CD4-positive, alpha-beta T cell (primary cell): ENCODE measurements at regions not wholly inside any gene's neighbourhood (a gene's known extent, or its start where the extent isn't known, plus 50 kb on each side); places are given as distances from the start of the nearest gene placed in this dataset.

Source experiments
- ATAC-seq: fragments of 200-7000 bp; cut with Tn5 transposase; one replicate; pipeline ENCODE4 v1.10.0; 2022; ENCODE audit warnings: mild to moderate bottlenecking; ENCODE audit not compliant: poor library complexity
- CTCF ChIA-PET: fragments of 350-600 bp; sonication (Branson Sonifier 250); formaldehyde crosslinking; loops from one replicate; lab custom pipeline; 2021; ENCODE audit warnings: antibody characterized with exemption, inconsistent platforms; lab: Charles Lee
- POLR2A ChIA-PET: fragments of 350-600 bp; sonication (Branson Sonifier 250); formaldehyde crosslinking; loops from one replicate; lab custom pipeline; 2021; ENCODE audit warnings: antibody characterized with exemption, inconsistent platforms; lab: Charles Lee
- DNase-seq, 14 experiments: peaks; one replicate each; pipeline ENCODE4 v3.0.0-alpha.2; 2013 to 2020; ENCODE audit warnings: mixed read lengths in 2 of 14
- H3K27ac ChIP-seq, 2 donors: one replicate each; pipeline versions ENCODE4 v1.5.1 to v1.7.0; 2013; ENCODE audit warnings: low read length in 2 of 2, low read depth in 1 of 2, mild to moderate bottlenecking in 1 of 2
- H3K27me3 ChIP-seq, 2 experiments: 1 replicate in 1 of 2; 2 replicates in 1 of 2; pipeline versions ENCODE4 v1.6.1 to v1.7.0; 2013; ENCODE audit warnings: low read length in 2 of 2, control low read depth in 1 of 2, mild to moderate bottlenecking in 1 of 2, moderate library complexity in 1 of 2; ENCODE audit not compliant: insufficient read depth in 2 of 2, control insufficient read depth in 1 of 2
- H3K36me3 ChIP-seq: one replicate; pipeline ENCODE4 v1.6.1; 2013; ENCODE audit warnings: low read length, control low read depth; ENCODE audit not compliant: insufficient read depth
- H3K4me1 ChIP-seq: one replicate; pipeline ENCODE4 v1.6.1; 2013; ENCODE audit warnings: low read length, control low read depth; ENCODE audit not compliant: insufficient read depth
- H3K4me3 ChIP-seq: one replicate; pipeline ENCODE4 v1.5.1; 2013; ENCODE audit warnings: mild to moderate bottlenecking, low read length, moderate library complexity
- H3K9me3 ChIP-seq, 2 experiments: 1 replicate in 1 of 2; 2 replicates in 1 of 2; pipeline versions ENCODE4 v1.6.1 to v1.7.0; 2013; ENCODE audit warnings: low read length in 2 of 2, mild to moderate bottlenecking in 2 of 2, control low read depth in 1 of 2, moderate library complexity in 1 of 2; ENCODE audit not compliant: control insufficient read depth in 1 of 2, insufficient read depth in 1 of 2
- H3K27ac Mint-ChIP-seq: one replicate; pipeline ENCODE4 v1.8.0; 2020; ENCODE audit warnings: mixed read lengths
- H3K27me3 Mint-ChIP-seq: one replicate; pipeline ENCODE4 v1.8.0; 2021; ENCODE audit warnings: mixed read lengths
- H3K36me3 Mint-ChIP-seq: one replicate; pipeline ENCODE4 v1.8.0; 2021; ENCODE audit warnings: low read depth, mixed read lengths
- H3K4me1 Mint-ChIP-seq: one replicate; pipeline ENCODE4 v1.8.0; 2021; ENCODE audit warnings: low read depth, mixed read lengths
- H3K4me3 Mint-ChIP-seq: one replicate; pipeline ENCODE4 v1.8.0; 2020; ENCODE audit warnings: mild to moderate bottlenecking, mixed read lengths
- H3K9me3 Mint-ChIP-seq: one replicate; pipeline ENCODE4 v1.8.0; 2020; ENCODE audit warnings: mixed read lengths
- CTCF ChIP-seq: fragments of 200-600 bp; IDR thresholded peaks from one replicate; pipeline ENCODE4 v1.8.0; 2022; ENCODE audit warnings: antibody characterized with exemption, mild to moderate bottlenecking
- intact Hi-C, 2 experiments: fragments of 100-400 bp; cut with DNase I in 1 of 2; cut with micrococcal nuclease in 1 of 2; formaldehyde crosslinking; loops; one replicate each; pipeline versions ENCODE4 v1.15.1 to v1.9.0; 2023 to 2025; cut with DNase I, micrococcal nuclease

GRCh38 chr10:3868271-3868664 is 83.3 kb upstream of the KLF6 start:
- DNase-seq (no peak), ATAC-seq (no peak)
- no peak overlapping the region for H3K4me3 ChIP-seq
- peaks cover 31% of the 10 kb centered on the region for H3K4me1 ChIP-seq
- H3K9me3 Mint-ChIP-seq, result no peaks in the 10 kb centered on the region
- no peaks in the 10 kb centered on the region for H3K27me3 Mint-ChIP-seq
- no peaks in the 10 kb centered on the region for H3K27me3 ChIP-seq
- H3K36me3 Mint-ChIP-seq, result no peaks in the 10 kb centered on the region
- H3K36me3 ChIP-seq, result no peaks in the 10 kb centered on the region
- no peaks in the 10 kb centered on the region for H3K9me3 ChIP-seq
- intact Hi-C loops, result no loop called here
- H3K27ac Mint-ChIP-seq, result peak overlapping the region; percentile 79
- ChIA-PET POLR2A (interaction anchor here (0.6 kb wide), 1 partner anchor 21 kb away, joined by 4 read pairs; no protein-coding TSS in a partner anchor), CTCF (interaction anchor here (0.7 to 1.6 kb wide), 2 partner anchors 20 to 58 kb away, joined by 3 to 4 read pairs; no protein-coding TSS in a partner anchor)
- H3K4me1 Mint-ChIP-seq, result peaks cover 56% of the 10 kb centered on the region
- no peak overlapping the region for H3K4me3 Mint-ChIP-seq
- no peak overlapping the region for H3K27ac ChIP-seq
- no peak for TF ChIP-seq CTCF

GRCh38 chr10:3867454-3868270 is 82.7 kb upstream of the KLF6 start:
- peak overlapping the region; percentile 79 for H3K27ac Mint-ChIP-seq
- CTCF ChIA-PET, result interaction anchor here (0.7 to 1.6 kb wide), 2 partner anchors 20 to 58 kb away, joined by 3 to 4 read pairs; no protein-coding TSS in a partner anchor

GRCh38 chr10:3866332-3866731 is 81.3 kb upstream of the KLF6 start:
- no peak for ATAC-seq
- H3K4me1 ChIP-seq, result peaks cover 15% of the 10 kb centered on the region
- CTCF ChIA-PET, result interaction anchor here (1.1 kb wide), 1 partner anchor 23 kb away, joined by 3 read pairs; no protein-coding TSS in a partner anchor
- Mint-ChIP-seq H3K27ac (peak overlapping the region; percentile 79), H3K4me1 (peaks cover 37% of the 10 kb centered on the region), H3K36me3 (no peaks in the 10 kb centered on the region), H3K27me3 (no peaks in the 10 kb centered on the region), H3K9me3 (no peaks in the 10 kb centered on the region), H3K4me3 (no peak overlapping the region)
- no peak for DNase-seq
- H3K36me3 ChIP-seq, result no peaks in the 10 kb centered on the region
- no peak overlapping the region for H3K27ac ChIP-seq
- H3K4me3 ChIP-seq, result no peak overlapping the region
- intact Hi-C loops, result no loop called here
- POLR2A ChIA-PET, result interaction anchor here (0.8 to 2.5 kb wide), 7 partner anchors 9 to 106 kb away, joined by 3 to 13 read pairs (median 4); partner anchors contain the start of gene KLF6
- no peak for TF ChIP-seq CTCF
- H3K27me3 ChIP-seq, result no peaks in the 10 kb centered on the region
- no peaks in the 10 kb centered on the region for H3K9me3 ChIP-seq

More at GRCh38 chr10:3867454-3868270, 82.7 kb upstream of the KLF6 start:
- POLR2A ChIA-PET, result interaction anchor here (0.6 to 1.5 kb wide), 3 partner anchors 21 to 85 kb away, joined by 4 to 9 read pairs (median 5); partner anchors contain the start of gene KLF6
- Histone ChIP-seq H3K4me3 (no peak overlapping the region), H3K4me1 (peaks cover 26% of the 10 kb centered on the region), H3K36me3 (no peaks in the 10 kb centered on the region), H3K9me3 (no peaks in the 10 kb centered on the region), H3K27me3 (no peaks in the 10 kb centered on the region), H3K27ac (no peak overlapping the region)
- no peak for TF ChIP-seq CTCF
- DNase-seq, result peak in 1 of 14 experiments; percentile 31
- intact Hi-C loops, result no loop called here
- Mint-ChIP-seq H3K4me3 (no peak overlapping the region), H3K27me3 (no peaks in the 10 kb centered on the region), H3K9me3 (no peaks in the 10 kb centered on the region), H3K4me1 (peaks cover 50% of the 10 kb centered on the region), H3K36me3 (no peaks in the 10 kb centered on the region)
- ATAC-seq, result peak; percentile 66
